Heart left ventricle (tissue), 13 donors: ENCODE measurements at regions not wholly inside any gene's neighbourhood (a gene's known extent, or its start where the extent isn't known, plus 50 kb on each side); places are given as distances from the start of the nearest gene placed in this dataset.

Experiments used
- POLR2A ChIP-seq, 2 donors: fragments of 450-650 bp; IDR thresholded peaks; one replicate each; pipeline ENCODE4 v1.6.1; 2017; ENCODE audit warnings: antibody characterized with exemption in 2 of 2, mild to moderate bottlenecking in 2 of 2, moderate library complexity in 2 of 2
- TF ChIP-seq, protein P1 (sequence below), 12 donors: fragments of 200-600 bp; sonication (generic) in 4 of 12; IDR thresholded peaks; one replicate each; pipeline versions ENCODE4 v1.5.0 to v1.8.0; 2018 to 2022; ENCODE audit warnings: antibody characterized with exemption in 12 of 12, mild to moderate bottlenecking in 5 of 12
- donor health status: ischemic (EF 13 %, LVEDD 7.1; RV severe dilation, severe dysfunction).
- donor health status: DM: no; HTN: yes; CAD: no.
- donor health status: DM: no; HTN: no; CAD: no.
- donor health status: ischemic (EF 25% LVEDD 6.9; RV normal size, moderate dysfunction).
- donor health status: ischemic (EF 25% LVEDD 5.7; RV mildly dilated, moderate dysfunction).
- donor health status: ischemic (EF 35%, LVEDD 5.7; RV mildly dilated, moderate dysfunction).
- donor health status: nonischemic (EF 11% LVEDD 7.7; RV severe dilation, severe dysfunction).
- donor health status: DM: yes; HTN: yes; CAD: no.
- donor health status: PGD.
- donor health status: ischemic (EF 29% LVEDD 5.4; RV normal size, mild dysfunction).
- donor health status: nonischemic (EF 23%, LVEDD 6.1; RV moderate dilation, normal function).

DNA sequence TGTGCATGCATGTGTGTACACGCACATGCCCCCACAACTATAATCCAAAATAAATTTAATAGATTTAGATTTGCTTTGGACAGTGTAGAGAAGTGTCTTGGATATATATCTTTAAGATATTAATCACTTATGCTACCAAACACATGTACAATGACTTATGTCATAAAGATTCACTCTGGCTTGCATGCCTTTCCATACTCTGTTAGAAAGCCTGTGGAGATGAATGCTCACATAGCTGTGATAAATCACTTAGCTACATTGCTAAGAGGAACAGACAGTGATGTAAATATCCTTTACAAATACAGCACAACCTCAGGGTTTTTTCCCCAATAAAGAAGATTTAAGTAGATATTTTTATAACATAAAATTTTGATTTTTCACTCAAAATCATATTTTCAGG is 2484.8 kb upstream of the PCDH20 start:
- TF ChIP-seq POLR2A (IDR thresholded peaks at IDR 0.05): no peak
- TF ChIP-seq, protein P1, sequence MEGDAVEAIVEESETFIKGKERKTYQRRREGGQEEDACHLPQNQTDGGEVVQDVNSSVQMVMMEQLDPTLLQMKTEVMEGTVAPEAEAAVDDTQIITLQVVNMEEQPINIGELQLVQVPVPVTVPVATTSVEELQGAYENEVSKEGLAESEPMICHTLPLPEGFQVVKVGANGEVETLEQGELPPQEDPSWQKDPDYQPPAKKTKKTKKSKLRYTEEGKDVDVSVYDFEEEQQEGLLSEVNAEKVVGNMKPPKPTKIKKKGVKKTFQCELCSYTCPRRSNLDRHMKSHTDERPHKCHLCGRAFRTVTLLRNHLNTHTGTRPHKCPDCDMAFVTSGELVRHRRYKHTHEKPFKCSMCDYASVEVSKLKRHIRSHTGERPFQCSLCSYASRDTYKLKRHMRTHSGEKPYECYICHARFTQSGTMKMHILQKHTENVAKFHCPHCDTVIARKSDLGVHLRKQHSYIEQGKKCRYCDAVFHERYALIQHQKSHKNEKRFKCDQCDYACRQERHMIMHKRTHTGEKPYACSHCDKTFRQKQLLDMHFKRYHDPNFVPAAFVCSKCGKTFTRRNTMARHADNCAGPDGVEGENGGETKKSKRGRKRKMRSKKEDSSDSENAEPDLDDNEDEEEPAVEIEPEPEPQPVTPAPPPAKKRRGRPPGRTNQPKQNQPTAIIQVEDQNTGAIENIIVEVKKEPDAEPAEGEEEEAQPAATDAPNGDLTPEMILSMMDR (IDR thresholded peaks at IDR 0.05): no peak
